ENCODE measurements at regions not wholly inside any gene's neighbourhood (a gene's known extent, or its start where the extent isn't known, plus 50 kb on each side); places are given as distances from the start of the nearest gene placed in this dataset.
"Not testable (repeated sequence)": the region's sequence is repeated elsewhere in the genome, so short reads cannot be mapped to it uniquely, and the experiment has no call there.

- peaks cover 11% of the 10 kb centered on the region for H3K9me3 Mint-ChIP-seq
- TF ChIP-seq CTCF (IDR thresholded peaks at IDR 0.05), result no peak
- intact Hi-C loops (cut with micrococcal nuclease), result no loop called here
- no peak for DNase-seq
- no peak overlapping the region for H3K27ac Mint-ChIP-seq
- ChIA-PET CTCF (no interaction called here), POLR2A (no interaction called here)
- no peak overlapping the region for H3K4me3 Mint-ChIP-seq
- no peaks in the 10 kb centered on the region for H3K27me3 Mint-ChIP-seq
- no peaks in the 10 kb centered on the region for H3K4me1 Mint-ChIP-seq
- no peaks in the 10 kb centered on the region for H3K36me3 Mint-ChIP-seq (ENCODE audit: low read depth)
- ATAC-seq (ENCODE audit: low read depth), result no peak
Measured at GRCh38 chr6:68196645-68197044, 438.4 kb upstream of the ADGRB3 start.

GRCh38 chr6:68195753-68196152, 439.3 kb upstream of the ADGRB3 start:
- ATAC-seq (ENCODE audit: low read depth); DNase-seq; POLR2A ChIA-PET; intact Hi-C loops (cut with micrococcal nuclease); H3K27ac Mint-ChIP-seq; H3K4me1 Mint-ChIP-seq; H3K36me3 Mint-ChIP-seq (ENCODE audit: low read depth); H3K4me3 Mint-ChIP-seq; CTCF ChIA-PET; H3K27me3 Mint-ChIP-seq: not testable (repeated sequence)
- H3K9me3 Mint-ChIP-seq, result peaks cover 11% of the 10 kb centered on the region

GRCh38 chr6:68194846-68195478, 440.1 kb upstream of the ADGRB3 start:
- ChIA-PET CTCF (no interaction called here), POLR2A (no interaction called here)
- H3K36me3 Mint-ChIP-seq (ENCODE audit: low read depth), result no peaks in the 10 kb centered on the region
- TF ChIP-seq CTCF (IDR thresholded peaks at IDR 0.05), result no peak
- H3K27me3 Mint-ChIP-seq, result no peaks in the 10 kb centered on the region
- ATAC-seq (ENCODE audit: low read depth) (no peak), DNase-seq (no peak)
- H3K4me3 Mint-ChIP-seq, result no peak overlapping the region
- no peaks in the 10 kb centered on the region for H3K4me1 Mint-ChIP-seq
- intact Hi-C loops (cut with micrococcal nuclease), result no loop called here
- peaks cover 10% of the 10 kb centered on the region for H3K9me3 Mint-ChIP-seq
- H3K27ac Mint-ChIP-seq, result no peak overlapping the region

- H3K27ac Mint-ChIP-seq, result no peak overlapping the region
Measured at GRCh38 chr6:68192988-68193387, 442.1 kb upstream of the ADGRB3 start.

GRCh38 chr6:68189217-68189815, 445.8 kb upstream of the ADGRB3 start:
- CTCF ChIA-PET, result no interaction called here
- H3K9me3 Mint-ChIP-seq, result peaks cover 5% of the 10 kb centered on the region
- H3K36me3 Mint-ChIP-seq (ENCODE audit: low read depth), result no peaks in the 10 kb centered on the region
- no peak for ATAC-seq (ENCODE audit: low read depth)
- H3K4me1 Mint-ChIP-seq, result no peaks in the 10 kb centered on the region
- intact Hi-C loops (cut with micrococcal nuclease), result no loop called here
- DNase-seq, result no peak
- H3K27me3 Mint-ChIP-seq, result no peaks in the 10 kb centered on the region
- no peak for TF ChIP-seq CTCF (IDR thresholded peaks at IDR 0.05)
- no peak overlapping the region for H3K4me3 Mint-ChIP-seq
- POLR2A ChIA-PET, result no interaction called here
- H3K27ac Mint-ChIP-seq, result no peak overlapping the region

More at GRCh38 chr6:68192988-68193387, 442.1 kb upstream of the ADGRB3 start:
- Mint-ChIP-seq H3K4me3 (no peak overlapping the region), H3K9me3 (peaks cover 9% of the 10 kb centered on the region), H3K27me3 (no peaks in the 10 kb centered on the region), H3K36me3 (ENCODE audit: low read depth) (no peaks in the 10 kb centered on the region), H3K4me1 (no peaks in the 10 kb centered on the region)
- TF ChIP-seq CTCF (IDR thresholded peaks at IDR 0.05), result no peak
- DNase-seq (no peak), ATAC-seq (ENCODE audit: low read depth) (no peak)
- intact Hi-C loops (cut with micrococcal nuclease), result no loop called here
- POLR2A ChIA-PET, result no interaction called here
- CTCF ChIA-PET, result no interaction called here

- ChIA-PET CTCF (no interaction called here), POLR2A (no interaction called here)
- Mint-ChIP-seq H3K4me3 (no peak overlapping the region), H3K27ac (no peak overlapping the region), H3K9me3 (peaks cover 2% of the 10 kb centered on the region), H3K27me3 (no peaks in the 10 kb centered on the region), H3K4me1 (no peaks in the 10 kb centered on the region), H3K36me3 (ENCODE audit: low read depth) (no peaks in the 10 kb centered on the region)
- DNase-seq (no peak), ATAC-seq (ENCODE audit: low read depth) (no peak)
- intact Hi-C loops (cut with micrococcal nuclease), result no loop called here
- no peak for TF ChIP-seq CTCF (IDR thresholded peaks at IDR 0.05)
Measured at GRCh38 chr6:68186870-68187269, 448.2 kb upstream of the ADGRB3 start.

Measured in activated B cell treated with CpG ODN at 0.5 μM for 24 hours (primary cell).